ENCODE measurements at regions not wholly inside any gene's neighbourhood (a gene's known extent, or its start where the extent isn't known, plus 50 kb on each side); places are given as distances from the start of the nearest gene placed in this dataset.

- no peak for DNase-seq (ENCODE audit: low read depth)
- in situ Hi-C loops (cut with HindIII; ENCODE audit: low sequenced_read_pairs), result no loop called here
- H3K4me3 ChIP-seq (ENCODE audit: low read depth, low read length), result no peak overlapping the region
- TF ChIP-seq CTCF (IDR thresholded peaks at IDR 0.05; ENCODE audit: low read depth, low read length, missing control alignments), result no peak
These were observed 248.0 kb downstream of the RBFOX3 start for GRCh38 chr17:79362772-79363305.

- in situ Hi-C loops (cut with HindIII; ENCODE audit: low sequenced_read_pairs), result no loop called here
- no peak overlapping the region for H3K4me3 ChIP-seq (ENCODE audit: low read depth, low read length)
- TF ChIP-seq CTCF (IDR thresholded peaks at IDR 0.05; ENCODE audit: low read depth, low read length, missing control alignments), result no peak
- no peak for DNase-seq (ENCODE audit: low read depth)
These were observed 248.7 kb downstream of the RBFOX3 start for GRCh38 chr17:79361873-79362771.

GRCh38 chr17:79361221-79361734 lies 249.6 kb downstream of the RBFOX3 start:
- no peak for DNase-seq (ENCODE audit: low read depth)
- in situ Hi-C loops (cut with HindIII; ENCODE audit: low sequenced_read_pairs), result no loop called here
- H3K4me3 ChIP-seq (ENCODE audit: low read depth, low read length), result no peak overlapping the region
- TF ChIP-seq CTCF (IDR thresholded peaks at IDR 0.05; ENCODE audit: low read depth, low read length, missing control alignments), result no peak

GRCh38 chr17:79360196-79360595 lies 250.7 kb downstream of the RBFOX3 start:
- DNase-seq (ENCODE audit: low read depth), result no peak
- no peak overlapping the region for H3K4me3 ChIP-seq (ENCODE audit: low read depth, low read length)
- no peak for TF ChIP-seq CTCF (IDR thresholded peaks at IDR 0.05; ENCODE audit: low read depth, low read length, missing control alignments)
- in situ Hi-C loops (cut with HindIII; ENCODE audit: low sequenced_read_pairs), result no loop called here

- no peak for DNase-seq (ENCODE audit: low read depth)
- in situ Hi-C loops (cut with HindIII; ENCODE audit: low sequenced_read_pairs), result no loop called here
- no peak overlapping the region for H3K4me3 ChIP-seq (ENCODE audit: low read depth, low read length)
- TF ChIP-seq CTCF (IDR thresholded peaks at IDR 0.05; ENCODE audit: low read depth, low read length, missing control alignments), result no peak
These were observed 253.9 kb downstream of the RBFOX3 start for GRCh38 chr17:79356839-79357447.

DNA sequence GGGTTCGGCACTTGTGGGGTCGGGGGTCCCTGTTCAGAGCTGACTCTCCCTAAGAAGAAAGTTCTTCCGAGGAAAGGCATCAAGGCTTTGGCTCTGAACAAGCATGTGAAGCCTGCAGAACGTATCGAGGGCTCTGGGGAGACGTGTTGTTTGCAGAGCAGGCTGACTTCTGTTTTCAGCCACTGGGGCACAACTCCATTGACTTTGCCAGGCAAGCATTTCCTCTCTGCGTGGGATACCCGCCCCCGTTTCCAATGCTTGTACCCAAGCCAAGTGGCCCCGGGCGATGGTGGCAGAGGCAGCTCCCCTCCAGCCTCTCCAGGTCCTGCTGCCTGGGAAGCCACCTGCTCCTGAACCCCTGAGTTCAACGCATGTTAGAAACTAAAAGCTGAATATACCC lies 255.7 kb downstream of the RBFOX3 start:
- DNase-seq (ENCODE audit: low read depth), result no peak
- TF ChIP-seq CTCF (IDR thresholded peaks at IDR 0.05; ENCODE audit: low read depth, low read length, missing control alignments), result no peak
- no peak overlapping the region for H3K4me3 ChIP-seq (ENCODE audit: low read depth, low read length)
- in situ Hi-C loops (cut with HindIII; ENCODE audit: low sequenced_read_pairs), result no loop called here
